Subcutaneous abdominal adipose tissue (tissue), 5 donors: ENCODE measurements at regions not wholly inside any gene's neighbourhood (a gene's known extent, or its start where the extent isn't known, plus 50 kb on each side); places are given as distances from the start of the nearest gene placed in this dataset.
"Not testable (repeated sequence)": the region's sequence is repeated elsewhere in the genome, so short reads cannot be mapped to it uniquely, and the experiment has no call there.

ENCODE experiments used
- H3K27ac ChIP-seq: one replicate; pipeline ENCODE4 v1.7.0; 2013; ENCODE audit warnings: low read depth, mild to moderate bottlenecking, inconsistent platforms, low read length, moderate library complexity
- H3K27me3 ChIP-seq, 5 donors: one replicate each; pipeline ENCODE4 v1.7.0; 2013; ENCODE audit warnings: low read length in 5 of 5, inconsistent platforms in 1 of 5; ENCODE audit not compliant: control insufficient read depth in 5 of 5, insufficient read depth in 4 of 5
- H3K36me3 ChIP-seq, 5 donors: one replicate each; pipeline ENCODE4 v1.7.0; 2013; ENCODE audit warnings: low read length in 5 of 5; ENCODE audit not compliant: control insufficient read depth in 5 of 5, insufficient read depth in 5 of 5
- H3K4me1 ChIP-seq, 5 donors: one replicate each; pipeline ENCODE4 v1.7.0; 2013; ENCODE audit warnings: low read length in 5 of 5, mild to moderate bottlenecking in 3 of 5, moderate library complexity in 1 of 5; ENCODE audit not compliant: control insufficient read depth in 5 of 5, insufficient read depth in 5 of 5
- H3K4me3 ChIP-seq, 5 donors: one replicate each; pipeline ENCODE4 v1.7.0; 2013; ENCODE audit warnings: low read length in 5 of 5, low read depth in 1 of 5
- H3K9ac ChIP-seq, 5 donors: one replicate each; pipeline ENCODE4 v1.7.0; 2013; ENCODE audit warnings: low read length in 5 of 5, mild to moderate bottlenecking in 4 of 5, moderate library complexity in 3 of 5
- H3K9me3 ChIP-seq, 5 donors: one replicate each; pipeline ENCODE4 v1.7.0; 2013; ENCODE audit warnings: low read length in 5 of 5; ENCODE audit not compliant: control insufficient read depth in 5 of 5
- donor health status: healthy.
- donor health status: healthy.
- donor health status: healthy.
- donor health status: healthy.
- donor health status: healthy.

DNA sequence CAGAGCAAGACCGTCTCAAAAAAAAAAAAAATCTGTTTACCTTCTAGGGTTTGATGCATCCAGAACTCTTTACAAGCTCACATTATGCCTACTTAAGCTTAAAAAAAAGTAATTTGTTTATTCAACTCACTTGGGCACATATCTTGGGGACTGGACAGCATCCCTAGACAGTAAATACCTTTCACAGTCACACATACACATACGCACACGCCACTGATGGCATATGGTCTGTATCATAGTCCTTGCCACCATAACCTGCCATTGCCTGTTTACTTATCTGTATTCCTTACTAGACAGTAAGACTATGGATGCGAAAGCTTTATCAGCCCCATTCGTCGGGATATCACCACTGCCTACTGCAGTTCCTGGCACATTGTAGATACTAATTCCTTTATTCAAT is 446.3 kb upstream of the RGS18 start:
- no peaks in the 10 kb centered on the region for H3K9me3 ChIP-seq
- no peak overlapping the region for H3K9ac ChIP-seq
- H3K4me3 ChIP-seq: no peak overlapping the region
- peaks cover 0 to 16% (median 0%) of the 10 kb centered on the region in 5 donors for H3K4me1 ChIP-seq
- H3K36me3 ChIP-seq: no peaks in the 10 kb centered on the region
- H3K27ac ChIP-seq: no peak overlapping the region
- H3K27me3 ChIP-seq: no peaks in the 10 kb centered on the region

DNA sequence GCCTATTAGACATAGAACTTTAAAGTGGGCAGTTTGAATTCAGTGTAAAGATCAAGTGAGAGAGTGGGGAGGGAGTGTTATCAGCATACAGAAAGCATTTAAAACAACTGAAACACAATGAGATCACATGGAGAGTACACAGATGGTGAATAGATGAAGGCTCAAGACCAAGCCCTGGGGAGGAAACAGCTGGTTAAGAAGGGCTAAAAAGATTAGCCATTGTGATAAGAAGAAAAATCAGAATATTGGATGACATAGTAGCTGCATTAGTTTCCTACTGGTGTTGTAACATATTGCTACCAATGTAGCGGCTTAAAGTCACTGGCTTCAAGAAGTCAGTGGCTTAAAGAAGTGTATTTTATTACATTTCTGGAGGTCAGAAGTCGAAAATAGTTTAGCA is 443.4 kb upstream of the RGS18 start:
- Histone ChIP-seq H3K4me3 (no peak overlapping the region), H3K9me3 (no peaks in the 10 kb centered on the region), H3K27me3 (no peaks in the 10 kb centered on the region), H3K9ac (no peak overlapping the region), H3K27ac (no peak overlapping the region), H3K4me1 (no peaks in the 10 kb centered on the region), H3K36me3 (no peaks in the 10 kb centered on the region)

GRCh38 chr1:191729742-191730141 is 428.5 kb upstream of the RGS18 start:
- no peaks in the 10 kb centered on the region for H3K27me3 ChIP-seq
- H3K4me3 ChIP-seq: no peak overlapping the region
- H3K4me1 ChIP-seq: no peaks in the 10 kb centered on the region
- peaks cover 0 to 3% (median 0%) of the 10 kb centered on the region in 5 donors for H3K9me3 ChIP-seq
- no peak overlapping the region for H3K9ac ChIP-seq
- H3K36me3 ChIP-seq: no peaks in the 10 kb centered on the region
- no peak overlapping the region for H3K27ac ChIP-seq

DNA sequence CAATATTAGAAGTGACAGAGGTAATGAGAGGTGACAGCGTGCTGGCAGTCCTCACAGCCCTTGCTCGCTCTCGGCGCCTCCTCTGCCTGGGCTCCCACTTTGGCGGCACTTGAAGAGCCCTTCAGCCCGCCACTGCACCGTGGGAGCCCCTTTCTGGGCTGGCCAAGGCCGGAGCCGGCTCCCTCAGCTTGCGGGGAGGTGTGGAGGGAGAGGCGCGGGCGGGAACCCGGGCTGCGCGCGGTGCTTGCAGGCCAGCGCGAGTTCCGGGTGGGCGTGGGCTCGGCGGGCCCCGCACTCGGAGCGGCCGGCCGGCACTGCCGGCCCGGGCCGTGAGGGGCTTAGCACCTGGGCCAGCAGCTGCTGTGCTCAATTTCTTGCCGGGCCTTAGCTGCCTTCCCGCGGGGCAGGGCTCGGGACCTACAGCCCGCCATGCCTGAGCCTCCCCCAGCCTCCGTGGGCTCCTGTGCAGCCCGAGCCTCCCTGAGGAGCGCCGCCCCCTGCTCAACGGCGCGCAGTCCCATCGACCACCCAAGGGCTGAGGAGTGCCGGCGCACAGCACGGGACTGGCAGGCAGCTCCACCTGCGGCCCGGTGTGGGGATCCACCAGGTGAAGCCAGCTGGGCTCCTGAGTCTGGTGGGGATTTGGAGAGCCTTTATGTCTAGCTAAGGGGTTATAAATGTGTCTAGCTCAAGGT is 426.5 kb upstream of the RGS18 start:
- not testable (repeated sequence) for H3K4me1 ChIP-seq, H3K27me3 ChIP-seq, H3K9me3 ChIP-seq, H3K9ac ChIP-seq, H3K4me3 ChIP-seq, H3K27ac ChIP-seq, H3K36me3 ChIP-seq

GRCh38 chr1:191734321-191734720 is 423.9 kb upstream of the RGS18 start:
- Histone ChIP-seq H3K4me3 (no peak overlapping the region), H3K36me3 (no peaks in the 10 kb centered on the region), H3K27me3 (no peaks in the 10 kb centered on the region), H3K4me1 (no peaks in the 10 kb centered on the region), H3K9me3 (no peaks in the 10 kb centered on the region), H3K9ac (no peak overlapping the region), H3K27ac (no peak overlapping the region)

DNA sequence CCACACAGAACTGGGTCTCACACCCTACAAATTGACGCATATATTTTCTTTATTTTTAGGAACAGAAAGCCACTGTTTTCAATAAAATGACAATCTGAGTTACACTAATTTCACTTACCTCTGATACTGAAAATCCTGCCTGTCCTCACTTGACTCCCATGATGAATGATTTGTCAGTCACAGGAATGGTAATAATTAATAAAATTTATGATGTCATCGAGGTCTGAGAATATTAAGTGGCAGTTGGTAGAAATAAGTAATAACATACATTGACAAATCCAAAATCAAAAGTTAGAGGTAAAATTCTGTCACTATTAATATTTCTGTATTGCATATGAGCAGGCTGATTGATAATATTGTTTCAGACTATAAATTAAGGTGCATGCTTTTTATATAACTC is 418.7 kb upstream of the RGS18 start:
- no peak overlapping the region for H3K27ac ChIP-seq
- no peaks in the 10 kb centered on the region for H3K27me3 ChIP-seq
- no peak overlapping the region for H3K4me3 ChIP-seq
- H3K4me1 ChIP-seq: no peaks in the 10 kb centered on the region
- peaks cover 0 to 3% (median 0%) of the 10 kb centered on the region in 5 donors for H3K9me3 ChIP-seq
- H3K9ac ChIP-seq: no peak overlapping the region
- H3K36me3 ChIP-seq: no peaks in the 10 kb centered on the region

GRCh38 chr1:191752342-191752741 is 405.9 kb upstream of the RGS18 start:
- Histone ChIP-seq H3K9ac (no peak overlapping the region), H3K4me3 (no peak overlapping the region), H3K27ac (no peak overlapping the region), H3K4me1 (no peaks in the 10 kb centered on the region), H3K27me3 (no peaks in the 10 kb centered on the region), H3K9me3 (no peaks in the 10 kb centered on the region), H3K36me3 (no peaks in the 10 kb centered on the region)

GRCh38 chr1:191760016-191760415 is 398.2 kb upstream of the RGS18 start:
- Histone ChIP-seq H3K4me3 (no peak overlapping the region), H3K9me3 (no peaks in the 10 kb centered on the region), H3K27me3 (no peaks in the 10 kb centered on the region), H3K4me1 (no peaks in the 10 kb centered on the region), H3K27ac (no peak overlapping the region), H3K36me3 (no peaks in the 10 kb centered on the region), H3K9ac (no peak overlapping the region)

- Histone ChIP-seq H3K9me3 (no peaks in the 10 kb centered on the region), H3K9ac (no peak overlapping the region), H3K27ac (no peak overlapping the region), H3K4me1 (no peaks in the 10 kb centered on the region), H3K4me3 (no peak overlapping the region), H3K27me3 (no peaks in the 10 kb centered on the region), H3K36me3 (no peaks in the 10 kb centered on the region)
Observed at GRCh38 chr1:191788551-191788950, 369.7 kb upstream of the RGS18 start.

GRCh38 chr1:191798178-191798577 is 360.1 kb upstream of the RGS18 start:
- no peaks in the 10 kb centered on the region for H3K36me3 ChIP-seq
- no peaks in the 10 kb centered on the region for H3K4me1 ChIP-seq
- H3K9me3 ChIP-seq: no peaks in the 10 kb centered on the region
- no peaks in the 10 kb centered on the region for H3K27me3 ChIP-seq
- H3K4me3 ChIP-seq: no peak overlapping the region
- H3K27ac ChIP-seq: no peak overlapping the region
- H3K9ac ChIP-seq: no peak overlapping the region

GRCh38 chr1:191804311-191804710 is 354.0 kb upstream of the RGS18 start:
- Histone ChIP-seq H3K4me3 (no peak overlapping the region), H3K4me1 (no peaks in the 10 kb centered on the region)

More at GRCh38 chr1:191804311-191804710, 354.0 kb upstream of the RGS18 start:
- Histone ChIP-seq H3K9ac (no peak overlapping the region), H3K27ac (no peak overlapping the region), H3K9me3 (no peaks in the 10 kb centered on the region), H3K36me3 (no peaks in the 10 kb centered on the region), H3K27me3 (no peaks in the 10 kb centered on the region)
